H1 (cell line): ENCODE measurements at regions not wholly inside any gene's neighbourhood (a gene's known extent, or its start where the extent isn't known, plus 50 kb on each side); places are given as distances from the start of the nearest gene placed in this dataset.

ENCODE experiments used
- CTCF ChIA-PET: fragments of 300-600 bp; sonication (Branson Sonifier 250); formaldehyde crosslinking; loops from one replicate; lab custom pipeline; 2021; ENCODE audit not compliant: partially characterized antibody; lab: Charles Lee
- POLR2A ChIA-PET: fragments of 300-600 bp; sonication (Branson Sonifier 250); formaldehyde crosslinking; loops from one replicate; lab custom pipeline; 2021; ENCODE audit warnings: inconsistent platforms; ENCODE audit not compliant: partially characterized antibody; lab: Charles Lee
- DNase-seq, 2 experiments: peaks; one replicate each; pipeline versions ENCODE4 v3.0.0 to v3.0.0-alpha.2; 2010 to 2022; ENCODE audit warnings: low spot score in 2 of 2, low read depth in 1 of 2, mixed read lengths in 1 of 2
- FAIRE-seq: peaks from 2 replicates; lab custom pipeline; 2011; peaks lifted over from hg19 to GRCh38; lab: Jason Lieb, UNC
- H2AFZ ChIP-seq: 2 replicates; pipeline ENCODE4 v1.8.1; 2012; ENCODE audit warnings: low read length, inconsistent platforms
- H2AK5ac ChIP-seq: 2 replicates; pipeline ENCODE4 v1.6.1; 2013; ENCODE audit warnings: low read depth, low read length
- H2BK120ac ChIP-seq: replicated peaks from 2 replicates; pipeline ENCODE3; 2013; ENCODE audit warnings: low read depth, low read length, inconsistent platforms
- H2BK12ac ChIP-seq: 2 replicates; pipeline ENCODE4 v1.6.1; 2013; ENCODE audit warnings: low read depth, low read length
- H2BK15ac ChIP-seq: 2 replicates; pipeline ENCODE4 v1.6.1; 2013; ENCODE audit warnings: low read length
- H2BK20ac ChIP-seq: 2 replicates; pipeline ENCODE4 v1.6.1; 2013; ENCODE audit warnings: low read length
- H2BK5ac ChIP-seq: 2 replicates; pipeline ENCODE4 v1.6.1; 2013; ENCODE audit warnings: low read depth, low read length
- H3K14ac ChIP-seq: 2 replicates; pipeline ENCODE4 v1.6.1; 2013; ENCODE audit warnings: inconsistent platforms; ENCODE audit not compliant: insufficient read length
- H3K18ac ChIP-seq: 2 replicates; pipeline ENCODE4 v1.6.1; 2013; ENCODE audit warnings: low read length; ENCODE audit errors: extremely low read depth
- H3K23ac ChIP-seq: 2 replicates; pipeline ENCODE4 v1.6.1; 2013; ENCODE audit warnings: inconsistent platforms; ENCODE audit not compliant: insufficient read length
- H3K23me2 ChIP-seq: 2 replicates; pipeline ENCODE4 v1.6.1; 2013; ENCODE audit warnings: low read depth, low read length
- H3K27ac ChIP-seq: 2 replicates; pipeline ENCODE4 v1.6.1; 2011; ENCODE audit warnings: low read depth, low read length, inconsistent platforms
- H3K27me3 ChIP-seq, 4 experiments: replicated peaks in 1 of 4; 1 replicate in 1 of 4; 2 replicates in 3 of 4; pipeline versions ENCODE4 v1.6.1 to v1.8.1; 2011 to 2013; ENCODE audit warnings: low read length in 3 of 4, mild to moderate bottlenecking in 3 of 4, inconsistent platforms in 2 of 4, mixed read lengths in 2 of 4, moderate library complexity in 1 of 4; ENCODE audit not compliant: control insufficient read depth in 3 of 4, insufficient read depth in 3 of 4; ENCODE audit errors: extremely low read depth in 1 of 4
- H3K36me3 ChIP-seq, 4 experiments: 2 replicates each; pipeline versions ENCODE4 v1.6.1 to v1.8.1; 2011 to 2013; ENCODE audit warnings: mild to moderate bottlenecking in 4 of 4, low read length in 3 of 4, moderate library complexity in 2 of 4, control low read depth in 1 of 4, inconsistent platforms in 1 of 4; ENCODE audit not compliant: insufficient read depth in 4 of 4, control insufficient read depth in 2 of 4
- H3K4ac ChIP-seq: replicated peaks from 2 replicates; pipeline ENCODE3; 2013; ENCODE audit warnings: low read length, low read depth, mixed read lengths, inconsistent platforms; ENCODE audit not compliant: insufficient read length
- H3K4me1 ChIP-seq, 4 experiments: replicated peaks in 1 of 4; 1 replicate in 1 of 4; 2 replicates in 3 of 4; pipeline versions ENCODE4 v1.6.1 to v1.8.1; 2011 to 2013; ENCODE audit warnings: low read length in 3 of 4, inconsistent platforms in 2 of 4, mixed read lengths in 1 of 4; ENCODE audit not compliant: insufficient read depth in 4 of 4, control insufficient read depth in 3 of 4
- H3K4me2 ChIP-seq, 2 experiments: 2 replicates each; pipeline versions ENCODE4 v1.6.1 to v1.8.1; 2011 to 2013; ENCODE audit warnings: low read depth in 2 of 2, low read length in 2 of 2, control low read depth in 1 of 2, inconsistent platforms in 1 of 2, mild to moderate bottlenecking in 1 of 2; ENCODE audit not compliant: insufficient read depth in 1 of 2
- H3K4me3 ChIP-seq, 4 experiments: fragments of 200-600, 300-600 bp in 1 of 4; sonication (generic), shearing (Covaris generic), sonication (Bioruptor Twin) in 1 of 4; 2 replicates each; pipeline versions ENCODE4 v1.5.1 to v1.8.1; 2011 to 2016; ENCODE audit warnings: low read length in 4 of 4, low read depth in 3 of 4, control low read depth in 2 of 4, inconsistent platforms in 2 of 4, mild to moderate bottlenecking in 2 of 4, mixed read lengths in 1 of 4, moderate library complexity in 1 of 4; ENCODE audit not compliant: insufficient read depth in 2 of 4; ENCODE audit errors: extremely low read depth in 1 of 4
- H3K56ac ChIP-seq: replicated peaks from 2 replicates; pipeline ENCODE3; 2013; ENCODE audit warnings: low read depth, mild to moderate bottlenecking, mixed read lengths, low read length, inconsistent platforms; ENCODE audit not compliant: insufficient read length
- H3K79me1 ChIP-seq: 2 replicates; pipeline ENCODE4 v1.6.1; 2013; ENCODE audit warnings: low read depth, low read length, control low read depth
- H3K79me2 ChIP-seq, 2 experiments: 2 replicates each; pipeline versions ENCODE4 v1.6.1 to v1.8.1; 2012 to 2013; ENCODE audit warnings: low read length in 2 of 2, mild to moderate bottlenecking in 2 of 2, inconsistent platforms in 1 of 2; ENCODE audit not compliant: insufficient read depth in 2 of 2, control insufficient read depth in 1 of 2
- H3K9ac ChIP-seq, 4 experiments: replicated peaks in 1 of 4; 1 replicate in 1 of 4; 2 replicates in 3 of 4; pipeline versions ENCODE4 v1.6.1 to v1.8.1; 2011 to 2013; ENCODE audit warnings: low read depth in 3 of 4, low read length in 3 of 4, control low read depth in 2 of 4, mild to moderate bottlenecking in 2 of 4, moderate library complexity in 2 of 4, inconsistent platforms in 1 of 4; ENCODE audit errors: extremely low read depth in 1 of 4
- H3K9me3 ChIP-seq, 2 experiments: 2 replicates each; pipeline versions ENCODE4 v1.6.1 to v1.8.1; 2012 to 2013; ENCODE audit warnings: mild to moderate bottlenecking in 2 of 2, moderate library complexity in 2 of 2, control low read depth in 1 of 2, inconsistent platforms in 1 of 2, low read depth in 1 of 2, low read length in 1 of 2, mixed read lengths in 1 of 2; ENCODE audit not compliant: insufficient read depth in 2 of 2
- H4K20me1 ChIP-seq, 2 experiments: replicated peaks in 1 of 2; 2 replicates each; pipeline versions ENCODE3 to v1.8.1; 2011 to 2013; ENCODE audit warnings: inconsistent platforms in 2 of 2, low read length in 2 of 2, mild to moderate bottlenecking in 1 of 2; ENCODE audit not compliant: insufficient read depth in 2 of 2, control insufficient read depth in 1 of 2
- H4K5ac ChIP-seq: 2 replicates; pipeline ENCODE4 v1.6.1; 2013; ENCODE audit warnings: low read length, low read depth, mixed read lengths, inconsistent platforms; ENCODE audit not compliant: insufficient read length
- H4K8ac ChIP-seq: 2 replicates; pipeline ENCODE4 v1.8.0; 2013; ENCODE audit warnings: mild to moderate bottlenecking, moderate library complexity, low read length, inconsistent platforms; ENCODE audit not compliant: insufficient read depth; ENCODE audit errors: extremely low read depth
- H4K91ac ChIP-seq: replicated peaks from 2 replicates; pipeline ENCODE3; 2013; ENCODE audit warnings: low read length, mixed read lengths, inconsistent platforms; ENCODE audit not compliant: insufficient read length
- BCL11A ChIP-seq, 2 experiments: IDR thresholded peaks; one replicate each; pipeline ENCODE4 v1.6.1; 2011; ENCODE audit warnings: low read depth in 2 of 2, low read length in 2 of 2, mild to moderate bottlenecking in 2 of 2
- E2F6 ChIP-seq: IDR thresholded peaks from 2 replicates; pipeline ENCODE4 v1.6.1; 2012; ENCODE audit warnings: inconsistent platforms
- FOSL1 ChIP-seq: IDR thresholded peaks from 2 replicates; pipeline ENCODE4 v1.6.1; 2011; ENCODE audit warnings: mild to moderate bottlenecking, low read depth, low read length, moderate library complexity; ENCODE audit not compliant: insufficient read depth
- HDAC2 ChIP-seq, 2 experiments: fragments of 300-600 bp in 1 of 2; sonication (generic) in 1 of 2; IDR thresholded peaks; 2 replicates each; pipeline ENCODE4 v1.6.1; 2011 to 2012; ENCODE audit warnings: low read depth in 2 of 2, low read length in 2 of 2, mild to moderate bottlenecking in 2 of 2, moderate library complexity in 2 of 2, borderline replicate concordance in 1 of 2, inconsistent platforms in 1 of 2
- HDAC6 ChIP-seq: IDR thresholded peaks from one replicate; pipeline ENCODE4 v1.7.1; 2012; ENCODE audit warnings: low read depth, mild to moderate bottlenecking, inconsistent platforms, low read length, moderate library complexity
- JUND ChIP-seq: IDR thresholded peaks from 2 replicates; pipeline ENCODE4 v1.6.1; 2011; ENCODE audit warnings: mild to moderate bottlenecking, improper control_type of control experiment, low read length
- KDM1A ChIP-seq: fragments of 200-600, 300-600 bp; sonication (generic); IDR thresholded peaks from 2 replicates; pipeline ENCODE4 v1.7.1; 2016; ENCODE audit warnings: mild to moderate bottlenecking, low read length, borderline replicate concordance
- RBBP5 ChIP-seq: IDR thresholded peaks from 2 replicates; pipeline ENCODE4 v1.7.1; 2012; ENCODE audit warnings: low read depth, mild to moderate bottlenecking, inconsistent platforms, low read length, moderate library complexity, borderline replicate concordance
- RNF2 ChIP-seq: fragments of 200-900, 300-1000 bp; sonication (generic); IDR thresholded peaks from 2 replicates; pipeline ENCODE4 v1.7.1; 2016; ENCODE audit warnings: borderline replicate concordance, low read depth, mild to moderate bottlenecking, antibody characterized with exemption, low read length; ENCODE audit not compliant: poor library complexity, severe bottlenecking; ENCODE audit errors: missing control alignments
- RXRA ChIP-seq: IDR thresholded peaks from 2 replicates; pipeline ENCODE4 v1.6.1; 2011; ENCODE audit warnings: low read depth, mild to moderate bottlenecking, low read length, moderate library complexity; ENCODE audit not compliant: insufficient read depth
- SP1 ChIP-seq: IDR thresholded peaks from 2 replicates; pipeline ENCODE4 v1.6.1; 2011; ENCODE audit warnings: low read depth, low read length
- SP4 ChIP-seq: IDR thresholded peaks from 2 replicates; pipeline ENCODE4 v1.6.1; 2012; ENCODE audit warnings: low read length, inconsistent platforms
- TAF1 ChIP-seq: IDR thresholded peaks from 2 replicates; pipeline ENCODE4 v1.6.1; 2011; ENCODE audit warnings: mild to moderate bottlenecking, low read depth, low read length
- TCF12 ChIP-seq: IDR thresholded peaks from 2 replicates; pipeline ENCODE4 v1.6.1; 2011; ENCODE audit warnings: low read depth, mild to moderate bottlenecking, low read length
- WGBS, 2 experiments: shearing (Covaris generic) in 1 of 2; methylation state at CpG; one replicate each; pipeline versions ENCODE4 v1.1.6 to v1.1.7; 2013 to 2015; ENCODE audit warnings: low lambda C conversion rate in 2 of 2, mixed read lengths in 2 of 2, inconsistent platforms in 1 of 2, low coverage in 1 of 2, missing lambda C conversion rate in 1 of 2; ENCODE audit not compliant: insufficient replicate concordance in 2 of 2, insufficient coverage in 1 of 2, insufficient read length in 1 of 2; ENCODE audit errors: extremely low coverage in 1 of 2, missing lambda C conversion rate in 1 of 2; 5-methylcytosine and 5-hydroxymethylcytosine counted together

DNA sequence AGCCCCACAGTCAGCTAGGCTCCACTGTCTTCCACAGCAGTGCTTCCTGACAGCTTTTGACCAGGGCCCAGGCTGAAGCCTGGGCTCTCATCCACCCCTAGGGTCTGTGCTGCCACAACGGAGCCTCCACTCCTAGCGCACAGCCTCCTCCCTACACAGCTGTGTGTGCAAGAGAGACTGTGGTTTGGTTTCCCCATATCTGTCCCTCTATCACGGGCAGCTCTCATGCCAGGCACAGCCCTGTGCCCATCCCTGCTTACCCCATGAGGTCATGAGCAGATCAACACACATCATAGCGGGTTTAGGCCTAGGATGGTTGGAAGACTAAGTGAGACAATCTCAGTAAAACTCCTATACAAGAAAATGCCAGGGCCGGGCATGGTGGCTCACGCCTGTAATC, 61.7 kb upstream of the PLXNA4 start:
- TF ChIP-seq SP1: no peak
- no peak for TF ChIP-seq KDM1A
- TF ChIP-seq JUND: no peak
- TF ChIP-seq E2F6: no peak
- TF ChIP-seq BCL11A (IDR thresholded peaks at IDR 0.05; ENCODE audit: low read depth in 2 of 2, low read length in 2 of 2): no peak
- no peak for TF ChIP-seq SP4
- TF ChIP-seq RNF2: no peak
- no peak for TF ChIP-seq TAF1
- TF ChIP-seq HDAC6: no peak
- TF ChIP-seq TCF12: no peak
- TF ChIP-seq RBBP5: no peak
- no peak for TF ChIP-seq HDAC2 (IDR thresholded peaks at IDR 0.05; ENCODE audit: borderline replicate concordance in 1 of 2, low read depth in 2 of 2, low read length in 2 of 2)
- TF ChIP-seq RXRA: no peak
- TF ChIP-seq FOSL1: no peak
- TF ChIP-seq, all 59 proteins: peak for 0
- Histone ChIP-seq H3K4me2 (no peak overlapping the region), H4K20me1 (no peaks in the 10 kb centered on the region), H2BK12ac (no peak overlapping the region), H3K14ac (no peak overlapping the region), H2AFZ (no peak overlapping the region), H3K36me3 (no peaks in the 10 kb centered on the region), H3K4me1 (peaks cover 4 to 12% (median 6%) of the 10 kb centered on the region in 4 experiments), H3K4ac (no peak overlapping the region), H3K79me1 (no peaks in the 10 kb centered on the region), H3K56ac (no peak overlapping the region), H2BK15ac (no peak overlapping the region), H3K9me3 (no peaks in the 10 kb centered on the region), H2BK5ac (no peak overlapping the region), H3K79me2 (no peaks in the 10 kb centered on the region), H3K4me3 (no peak overlapping the region), H2AK5ac (no peak overlapping the region), H2BK120ac (no peak overlapping the region), H4K5ac (no peak overlapping the region), H2BK20ac (no peak overlapping the region), H3K18ac (no peak overlapping the region), H4K8ac (no peak overlapping the region), H3K23me2 (peaks cover 2% of the 10 kb centered on the region; the same call in 1 of the 2 replicates), H3K27me3 (peaks cover 0 to 6% (median 1%) of the 10 kb centered on the region in 4 experiments; a peak in 2 of 7 replicates), H3K9ac (no peak overlapping the region), H3K23ac (no peak overlapping the region), H4K91ac (no peak overlapping the region), H3K27ac (no peak overlapping the region)
- POLR2A ChIA-PET: no interaction called here
- DNase-seq (no peak), FAIRE-seq (no peak)
- WGBS, 2 experiments: 96% methylated on average over 6 of the region's 6 CpGs; no CpG with 5 or more reads in 1 of the 2 experiments
- CTCF ChIA-PET: interaction anchor here (1.2 to 1.6 kb wide), 4 partner anchors 16 to 73 kb away, joined by 3 to 6 read pairs (median 5); no protein-coding TSS in a partner anchor
